Body of pancreas (tissue), 4 donors: ENCODE measurements at regions not wholly inside any gene's neighbourhood (a gene's known extent, or its start where the extent isn't known, plus 50 kb on each side); places are given as distances from the start of the nearest gene placed in this dataset.

Experiments
- POLR2A ChIP-seq, 3 donors: fragments of 450-650 bp; IDR thresholded peaks; one replicate each; pipeline ENCODE4 v1.6.1; 2016; ENCODE audit warnings: antibody characterized with exemption in 3 of 3, mild to moderate bottlenecking in 2 of 3
- TF ChIP-seq, protein P1 (sequence below), 7 experiments: fragments of 450-650 bp in 4 of 7; fragments of 200-600 bp in 3 of 7; sonication (generic) in 3 of 7; IDR thresholded peaks; one replicate each; pipeline ENCODE4 v1.5.1; 2016 to 2019; ENCODE audit warnings: antibody characterized with exemption in 7 of 7

DNA sequence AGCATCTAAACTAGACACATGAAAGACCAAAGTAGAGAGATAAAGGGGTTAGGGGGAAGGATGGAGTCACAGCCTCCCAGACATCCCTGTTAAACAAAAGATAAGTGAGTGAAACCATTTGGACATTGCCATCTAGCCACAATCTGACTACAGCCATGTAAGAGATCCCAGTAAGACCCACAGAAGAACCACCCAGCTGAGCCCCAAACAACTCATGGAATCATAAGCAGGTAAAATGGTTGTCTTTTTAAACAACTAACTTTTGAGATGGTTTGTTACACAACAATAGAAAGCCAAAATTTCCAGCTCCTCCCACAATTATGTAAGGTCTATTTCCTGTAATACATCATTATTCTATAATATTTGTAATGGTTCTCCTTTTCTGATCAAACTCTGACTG is 437.5 kb downstream of the IGSF11 start:
- TF ChIP-seq POLR2A (IDR thresholded peaks at IDR 0.05) = no peak
- TF ChIP-seq, protein P1, sequence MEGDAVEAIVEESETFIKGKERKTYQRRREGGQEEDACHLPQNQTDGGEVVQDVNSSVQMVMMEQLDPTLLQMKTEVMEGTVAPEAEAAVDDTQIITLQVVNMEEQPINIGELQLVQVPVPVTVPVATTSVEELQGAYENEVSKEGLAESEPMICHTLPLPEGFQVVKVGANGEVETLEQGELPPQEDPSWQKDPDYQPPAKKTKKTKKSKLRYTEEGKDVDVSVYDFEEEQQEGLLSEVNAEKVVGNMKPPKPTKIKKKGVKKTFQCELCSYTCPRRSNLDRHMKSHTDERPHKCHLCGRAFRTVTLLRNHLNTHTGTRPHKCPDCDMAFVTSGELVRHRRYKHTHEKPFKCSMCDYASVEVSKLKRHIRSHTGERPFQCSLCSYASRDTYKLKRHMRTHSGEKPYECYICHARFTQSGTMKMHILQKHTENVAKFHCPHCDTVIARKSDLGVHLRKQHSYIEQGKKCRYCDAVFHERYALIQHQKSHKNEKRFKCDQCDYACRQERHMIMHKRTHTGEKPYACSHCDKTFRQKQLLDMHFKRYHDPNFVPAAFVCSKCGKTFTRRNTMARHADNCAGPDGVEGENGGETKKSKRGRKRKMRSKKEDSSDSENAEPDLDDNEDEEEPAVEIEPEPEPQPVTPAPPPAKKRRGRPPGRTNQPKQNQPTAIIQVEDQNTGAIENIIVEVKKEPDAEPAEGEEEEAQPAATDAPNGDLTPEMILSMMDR (IDR thresholded peaks at IDR 0.05) = no peak
